ENCODE measurements at regions not wholly inside any gene's neighbourhood (a gene's known extent, or its start where the extent isn't known, plus 50 kb on each side); places are given as distances from the start of the nearest gene placed in this dataset. TPM values are rescaled to one million over a fixed set of nuclear protein-coding genes. Genes with fewer than 3 reads are reported as not detected.

DNA sequence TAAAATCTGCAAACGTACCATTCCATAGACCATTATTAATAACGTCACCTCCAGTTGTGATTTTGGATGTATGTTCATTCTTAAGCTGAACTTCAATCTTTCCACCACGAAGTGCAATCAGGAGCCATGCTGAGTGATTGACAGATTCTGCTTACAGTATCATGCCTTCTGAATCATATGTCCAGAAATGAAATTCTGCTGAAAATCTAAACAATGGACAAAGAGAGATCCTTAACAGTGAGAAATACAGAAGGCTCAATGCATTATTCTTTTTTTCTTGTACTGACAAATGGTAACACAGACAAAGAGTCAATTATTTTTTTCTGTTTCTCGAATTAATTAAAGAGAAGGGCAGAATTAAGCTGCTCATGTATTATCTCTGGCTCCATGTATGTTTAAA, 1114.5 kb downstream of the EPHA3 start:
- CTCF ChIA-PET = no interaction called here

DNA sequence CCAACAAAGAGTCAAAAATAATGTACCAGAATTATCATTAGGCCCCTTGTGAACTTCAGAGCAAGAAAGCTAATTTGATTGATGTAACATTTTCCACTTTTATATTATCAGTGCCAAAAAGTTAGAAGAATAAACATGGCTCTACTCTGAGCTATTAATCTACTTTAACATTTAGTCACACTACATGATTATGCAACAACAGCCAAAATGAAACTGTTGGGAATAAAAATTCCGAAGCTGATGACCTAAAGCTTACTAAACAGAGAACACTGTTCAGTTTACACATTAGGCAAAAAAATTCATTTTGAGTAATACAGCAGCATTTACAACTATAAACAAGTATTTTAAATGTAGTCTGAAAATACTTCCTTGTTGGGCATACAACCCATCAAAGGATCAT, 1134.1 kb downstream of the EPHA3 start:
- Histone ChIP-seq H3K27ac (ENCODE audit: low read depth, low read length) (no peak overlapping the region), H3K27me3 (ENCODE audit: control insufficient read depth, insufficient read depth, low read length) (no peaks in the 10 kb centered on the region), H3K9me3 (ENCODE audit: control insufficient read depth, insufficient read depth, low read length) (peaks cover 9% of the 10 kb centered on the region; the same call in 1 of the 2 replicates), H3K4me3 (ENCODE audit: low read depth, low read length) (no peak overlapping the region)
- no peak for DNase-seq (ENCODE audit: low read depth, low spot score)
- TF ChIP-seq, protein P1, sequence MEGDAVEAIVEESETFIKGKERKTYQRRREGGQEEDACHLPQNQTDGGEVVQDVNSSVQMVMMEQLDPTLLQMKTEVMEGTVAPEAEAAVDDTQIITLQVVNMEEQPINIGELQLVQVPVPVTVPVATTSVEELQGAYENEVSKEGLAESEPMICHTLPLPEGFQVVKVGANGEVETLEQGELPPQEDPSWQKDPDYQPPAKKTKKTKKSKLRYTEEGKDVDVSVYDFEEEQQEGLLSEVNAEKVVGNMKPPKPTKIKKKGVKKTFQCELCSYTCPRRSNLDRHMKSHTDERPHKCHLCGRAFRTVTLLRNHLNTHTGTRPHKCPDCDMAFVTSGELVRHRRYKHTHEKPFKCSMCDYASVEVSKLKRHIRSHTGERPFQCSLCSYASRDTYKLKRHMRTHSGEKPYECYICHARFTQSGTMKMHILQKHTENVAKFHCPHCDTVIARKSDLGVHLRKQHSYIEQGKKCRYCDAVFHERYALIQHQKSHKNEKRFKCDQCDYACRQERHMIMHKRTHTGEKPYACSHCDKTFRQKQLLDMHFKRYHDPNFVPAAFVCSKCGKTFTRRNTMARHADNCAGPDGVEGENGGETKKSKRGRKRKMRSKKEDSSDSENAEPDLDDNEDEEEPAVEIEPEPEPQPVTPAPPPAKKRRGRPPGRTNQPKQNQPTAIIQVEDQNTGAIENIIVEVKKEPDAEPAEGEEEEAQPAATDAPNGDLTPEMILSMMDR (IDR thresholded peaks at IDR 0.05; ENCODE audit: low read depth, low read length) = no peak
- CTCF ChIA-PET = no interaction called here
- POLR2A ChIA-PET = no interaction called here

More for the DNA sequence above, 1114.5 kb downstream of the EPHA3 start:
- TF ChIP-seq, protein P1 (IDR thresholded peaks at IDR 0.05; ENCODE audit: low read depth, low read length) = no peak
- 0 out of 2 replicates have a peak, but pooled peaks cover 5% of the 10 kb centered on the region for H3K9me3 ChIP-seq (ENCODE audit: control insufficient read depth, insufficient read depth, low read length)
- POLR2A ChIA-PET = no interaction called here
- no peak for DNase-seq (ENCODE audit: low read depth, low spot score)
- H3K4me3 ChIP-seq (ENCODE audit: low read depth, low read length) = no peak overlapping the region
- H3K27me3 ChIP-seq (ENCODE audit: control insufficient read depth, insufficient read depth, low read length) = no peaks in the 10 kb centered on the region
- no peak overlapping the region for H3K27ac ChIP-seq (ENCODE audit: low read depth, low read length)

DNA sequence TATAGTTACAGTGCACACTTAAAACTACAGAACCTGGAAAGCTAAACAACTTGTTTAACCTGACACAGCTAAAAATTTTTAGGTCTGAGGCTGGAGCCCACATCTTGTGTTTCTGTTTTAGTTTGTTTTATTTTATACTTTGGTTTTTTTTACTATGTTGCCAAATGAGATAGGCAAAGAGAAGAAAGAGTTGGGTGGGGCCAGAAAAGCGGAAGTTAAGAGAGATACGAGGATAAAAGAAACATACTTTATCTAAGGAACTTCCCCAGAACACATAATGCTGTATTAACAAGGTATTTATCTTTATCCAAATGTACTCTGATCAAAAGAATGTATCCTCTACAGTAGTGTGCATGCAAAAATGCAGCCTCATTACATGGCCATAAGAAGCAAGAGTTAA, 1145.7 kb downstream of the EPHA3 start:
- POLR2A ChIA-PET = no interaction called here
- Histone ChIP-seq H3K4me3 (ENCODE audit: low read depth, low read length) (no peak overlapping the region), H3K27me3 (ENCODE audit: control insufficient read depth, insufficient read depth, low read length) (no peaks in the 10 kb centered on the region), H3K27ac (ENCODE audit: low read depth, low read length) (no peak overlapping the region), H3K9me3 (ENCODE audit: control insufficient read depth, insufficient read depth, low read length) (peaks cover 8% of the 10 kb centered on the region)
- CTCF ChIA-PET = no interaction called here
- no peak for DNase-seq (ENCODE audit: low read depth, low spot score)
- TF ChIP-seq, protein P1 (IDR thresholded peaks at IDR 0.05; ENCODE audit: low read depth, low read length) = no peak

DNA sequence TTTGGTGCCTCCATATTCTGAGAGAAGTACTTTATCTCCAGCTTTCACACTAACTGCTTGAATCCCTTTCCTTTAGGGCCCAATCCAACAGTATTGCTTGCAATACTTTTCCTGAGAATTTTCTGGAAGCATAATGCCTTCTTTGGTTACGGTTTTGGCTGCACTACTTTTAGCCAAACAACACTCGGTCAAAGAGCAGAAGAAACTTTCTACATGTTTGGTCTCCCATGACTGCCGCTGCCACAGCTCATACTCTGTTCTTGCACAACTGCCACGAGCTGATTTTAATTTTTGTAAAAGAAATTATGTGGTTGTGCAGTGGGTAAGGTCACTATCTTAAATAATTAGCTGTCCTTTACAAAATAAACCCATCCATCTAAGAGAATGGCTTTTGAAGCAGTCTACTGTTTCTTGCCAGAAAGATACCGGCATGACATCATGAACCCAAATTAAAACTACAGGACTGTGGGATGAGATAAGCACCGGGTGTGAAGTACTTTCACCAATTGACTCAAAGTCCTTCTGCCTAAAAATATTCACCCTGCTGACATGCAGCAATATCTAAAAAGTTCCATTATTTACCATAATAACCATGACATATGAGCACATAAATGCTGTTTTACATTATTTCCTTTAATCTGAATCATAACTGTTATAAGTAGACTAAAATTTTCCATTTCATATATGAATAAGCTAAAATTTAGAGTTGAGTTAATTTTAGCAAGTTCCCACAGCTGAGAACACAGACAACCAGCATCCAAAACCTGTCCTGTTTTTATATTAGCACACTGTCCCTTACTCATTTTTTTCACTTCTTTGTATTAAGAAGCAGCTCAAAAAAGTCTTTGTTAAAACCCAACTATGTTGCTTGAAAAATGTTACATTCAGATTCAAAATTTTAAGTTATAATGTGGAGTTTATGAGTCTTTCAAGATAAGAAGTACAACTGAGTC, 1154.3 kb downstream of the EPHA3 start:
- CTCF ChIA-PET = no interaction called here
- TF ChIP-seq, protein P1 (IDR thresholded peaks at IDR 0.05; ENCODE audit: low read depth, low read length) = no peak
- H3K27ac ChIP-seq (ENCODE audit: low read depth, low read length) = no peak overlapping the region

More for the DNA sequence above, 1154.3 kb downstream of the EPHA3 start:
- Histone ChIP-seq H3K4me3 (ENCODE audit: low read depth, low read length) (no peak overlapping the region), H3K27me3 (ENCODE audit: control insufficient read depth, insufficient read depth, low read length) (no peaks in the 10 kb centered on the region), H3K9me3 (ENCODE audit: control insufficient read depth, insufficient read depth, low read length) (peaks cover 2% of the 10 kb centered on the region; the same call in 1 of the 2 replicates)
- POLR2A ChIA-PET = no interaction called here
- DNase-seq (ENCODE audit: low read depth, low spot score) = no peak

Small RNA genes lying in the stretch of these regions (small RNA-seq; reads per million reads assigned to genes)
- gene HSPE1P19 (ENCODE audit: insufficient read length, low read depth) (not detected), gene RF00012 (ENCODE audit: insufficient read length, low read depth) (not detected), gene RNU6-712P (ENCODE audit: insufficient read length, low read depth) (not detected)
